Duodenal mucosa (tissue), 2 donors: ENCODE measurements at regions not wholly inside any gene's neighbourhood (a gene's known extent, or its start where the extent isn't known, plus 50 kb on each side); places are given as distances from the start of the nearest gene placed in this dataset.

Experiments
- H3K27ac ChIP-seq: one replicate; pipeline ENCODE4 v1.7.0; 2013; ENCODE audit warnings: low read depth, low read length
- H3K27me3 ChIP-seq, 2 donors: one replicate each; pipeline ENCODE4 v1.7.0; 2013; ENCODE audit warnings: low read length in 2 of 2, control low read depth in 1 of 2; ENCODE audit not compliant: insufficient read depth in 2 of 2, control insufficient read depth in 1 of 2
- H3K36me3 ChIP-seq, 2 donors: one replicate each; pipeline ENCODE4 v1.7.0; 2013; ENCODE audit warnings: low read length in 2 of 2, control low read depth in 1 of 2; ENCODE audit not compliant: insufficient read depth in 2 of 2, control insufficient read depth in 1 of 2
- H3K4me1 ChIP-seq, 2 donors: one replicate each; pipeline ENCODE4 v1.7.0; 2013; ENCODE audit warnings: low read length in 2 of 2, control low read depth in 1 of 2; ENCODE audit not compliant: insufficient read depth in 2 of 2, control insufficient read depth in 1 of 2
- H3K4me3 ChIP-seq, 2 donors: one replicate each; pipeline ENCODE4 v1.7.0; 2013; ENCODE audit warnings: low read length in 2 of 2, low read depth in 1 of 2
- H3K9ac ChIP-seq, 2 donors: one replicate each; pipeline ENCODE4 v1.7.0; 2013; ENCODE audit warnings: low read length in 2 of 2, low read depth in 1 of 2
- H3K9me3 ChIP-seq, 2 donors: one replicate each; pipeline ENCODE4 v1.7.0; 2013; ENCODE audit warnings: low read length in 2 of 2, control low read depth in 1 of 2; ENCODE audit not compliant: control insufficient read depth in 1 of 2

DNA sequence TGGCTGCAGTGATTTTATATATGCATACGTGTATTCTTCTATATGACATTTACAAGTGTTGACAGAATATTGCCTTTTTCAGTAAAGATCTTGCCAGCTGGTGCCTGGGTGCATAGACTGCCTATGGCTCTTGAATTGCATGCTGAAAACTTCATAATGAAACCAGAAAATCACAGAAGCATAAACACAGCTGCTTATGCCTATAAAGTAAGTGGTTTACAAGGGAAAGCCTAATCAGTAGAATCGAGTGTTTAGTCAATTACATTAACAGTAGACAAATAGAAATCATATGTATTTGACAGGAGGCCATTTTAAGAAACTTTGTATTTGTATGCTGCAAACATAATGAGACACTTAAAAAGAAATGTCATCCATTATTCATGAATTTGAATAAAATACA lies 82.5 kb downstream of the TMEM168 start:
- peaks cover 0 to 8% of the 10 kb centered on the region in 2 donors for H3K4me1 ChIP-seq
- H3K9me3 ChIP-seq = no peaks in the 10 kb centered on the region
- H3K36me3 ChIP-seq = no peaks in the 10 kb centered on the region
- no peak overlapping the region for H3K4me3 ChIP-seq
- no peak overlapping the region for H3K27ac ChIP-seq
- H3K9ac ChIP-seq = no peak overlapping the region
- no peaks in the 10 kb centered on the region for H3K27me3 ChIP-seq

DNA sequence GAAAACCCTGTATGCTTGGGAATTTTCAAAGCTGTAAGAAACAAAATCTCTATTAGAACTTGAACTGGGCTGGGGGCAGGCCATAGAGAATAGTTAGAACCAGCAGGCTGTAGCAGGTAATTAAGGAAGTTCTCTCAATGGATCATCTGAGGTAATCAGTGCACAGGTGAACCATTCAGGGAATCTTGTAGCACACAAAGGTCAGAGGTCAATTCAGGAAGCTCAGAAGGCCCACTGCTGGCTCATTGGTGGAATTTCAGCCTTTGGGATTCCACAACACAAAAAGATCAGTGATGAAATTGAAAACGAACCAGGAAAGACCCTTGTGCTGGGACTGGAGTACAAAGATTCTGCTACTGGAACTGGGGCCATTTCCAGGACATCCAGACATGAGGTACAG lies 82.0 kb downstream of the TMEM168 start:
- no peaks in the 10 kb centered on the region for H3K27me3 ChIP-seq
- H3K27ac ChIP-seq = no peak overlapping the region
- no peak overlapping the region for H3K4me3 ChIP-seq
- peaks cover 0 to 8% of the 10 kb centered on the region in 2 donors for H3K4me1 ChIP-seq
- no peak overlapping the region for H3K9ac ChIP-seq
- no peaks in the 10 kb centered on the region for H3K9me3 ChIP-seq
- H3K36me3 ChIP-seq = no peaks in the 10 kb centered on the region
